ENCODE measurements at regions not wholly inside any gene's neighbourhood (a gene's known extent, or its start where the extent isn't known, plus 50 kb on each side); places are given as distances from the start of the nearest gene placed in this dataset.
A peak's percentile ranks its signal among the peaks of the same experiment; 100 is the strongest.
"Not testable (repeated sequence)": the region's sequence is repeated elsewhere in the genome, so short reads cannot be mapped to it uniquely, and the experiment has no call there.

DNA sequence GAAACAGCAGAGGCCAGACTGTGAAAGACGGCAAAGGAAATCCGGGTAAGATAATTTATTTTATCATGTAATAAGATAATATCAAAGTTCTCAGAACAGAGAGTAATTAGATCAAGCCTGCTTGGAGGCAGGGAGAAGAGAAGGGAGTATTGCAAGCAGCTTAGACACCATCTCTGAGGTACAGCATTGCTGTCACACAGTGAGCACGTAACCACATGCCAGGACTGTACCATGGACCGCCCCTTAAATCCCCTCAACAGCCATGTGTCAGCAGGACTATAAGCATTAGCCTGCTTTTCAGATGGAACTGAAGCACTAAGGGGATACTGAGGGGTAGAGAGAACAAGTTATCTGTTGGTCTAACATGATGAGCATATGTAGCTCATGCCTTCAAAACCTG is 141.5 kb downstream of the C6orf118 start:
- DNase-seq (ENCODE audit: low spot score): no peak

DNA sequence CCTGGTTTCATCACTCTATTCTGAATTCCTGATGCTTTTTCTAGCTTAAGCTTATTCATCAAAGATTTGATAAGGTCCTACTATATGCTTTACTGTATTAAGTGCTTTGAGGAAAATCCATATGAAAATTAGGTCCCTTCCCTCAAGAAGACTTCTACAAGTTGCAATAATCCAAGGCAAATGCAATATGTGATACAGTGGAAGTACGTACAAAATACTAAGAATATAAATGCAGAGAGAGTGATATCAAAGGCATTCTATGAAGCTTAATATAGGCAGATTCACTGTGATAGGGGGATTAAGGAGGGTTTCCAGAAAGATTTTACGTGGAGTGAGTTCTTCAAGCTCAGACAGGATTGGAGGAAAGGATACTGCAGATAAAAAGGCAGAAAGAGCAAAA is 142.1 kb downstream of the C6orf118 start:
- DNase-seq (ENCODE audit: low spot score): no peak

DNA sequence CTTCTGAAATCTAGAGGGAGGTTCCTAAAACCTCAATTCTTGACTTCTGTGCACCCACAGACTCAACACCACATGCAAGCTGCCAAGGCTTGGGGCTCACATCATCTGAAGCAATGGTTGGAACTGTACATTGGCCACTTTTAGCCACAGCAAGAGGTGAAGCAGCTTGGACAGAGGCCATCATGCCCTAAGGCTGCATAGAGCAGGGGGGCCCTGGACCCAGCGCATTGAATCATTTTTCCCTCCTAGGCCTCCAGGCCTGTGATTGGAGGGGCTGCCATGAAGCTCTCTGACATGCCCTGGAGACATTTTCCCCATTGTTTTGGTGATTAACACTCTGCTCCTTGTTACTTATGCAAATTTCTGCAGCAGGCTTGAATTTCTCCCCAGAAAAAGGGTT is 145.9 kb downstream of the C6orf118 start:
- DNase-seq (ENCODE audit: low spot score): no peak

DNA sequence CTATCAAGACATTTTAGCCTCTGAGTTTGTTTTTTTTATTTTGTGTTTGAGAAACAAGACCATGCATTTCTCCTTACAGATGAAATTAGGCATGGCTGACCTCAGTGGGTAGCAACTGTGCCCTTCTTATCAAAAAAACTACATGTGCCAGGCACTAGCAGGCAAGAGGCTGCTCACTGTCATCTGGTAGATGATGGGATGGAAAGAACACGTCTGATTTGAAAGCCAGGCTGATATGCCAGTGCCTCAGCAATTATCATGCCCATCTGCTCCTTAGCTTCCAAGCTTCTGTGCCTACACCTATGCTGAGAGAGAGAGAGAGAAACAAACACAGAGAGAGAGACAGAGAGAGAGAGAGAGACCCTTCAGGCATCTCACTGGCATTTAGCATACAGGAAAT is 149.9 kb downstream of the C6orf118 start:
- DNase-seq (ENCODE audit: low spot score): no peak

DNA sequence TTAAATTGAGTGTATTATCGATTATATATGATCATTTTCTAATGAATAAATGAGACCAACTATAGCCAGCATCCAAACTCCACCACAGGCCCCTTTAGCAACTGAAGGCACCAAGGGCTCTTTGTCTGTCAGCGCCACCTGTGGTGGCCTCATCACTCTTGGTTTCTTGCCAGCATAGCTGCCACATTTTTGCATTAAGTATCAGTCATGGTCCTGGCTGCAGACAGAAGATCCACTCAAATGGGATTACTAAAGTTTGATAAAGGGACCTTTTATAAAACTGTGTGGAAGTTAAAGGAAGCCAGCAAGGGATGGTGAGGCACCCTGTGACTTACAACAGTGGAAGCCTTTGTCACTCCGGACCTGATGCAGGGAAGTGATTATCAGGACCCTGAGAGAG is 162.9 kb downstream of the C6orf118 start:
- no peak for DNase-seq (ENCODE audit: low spot score)

DNA sequence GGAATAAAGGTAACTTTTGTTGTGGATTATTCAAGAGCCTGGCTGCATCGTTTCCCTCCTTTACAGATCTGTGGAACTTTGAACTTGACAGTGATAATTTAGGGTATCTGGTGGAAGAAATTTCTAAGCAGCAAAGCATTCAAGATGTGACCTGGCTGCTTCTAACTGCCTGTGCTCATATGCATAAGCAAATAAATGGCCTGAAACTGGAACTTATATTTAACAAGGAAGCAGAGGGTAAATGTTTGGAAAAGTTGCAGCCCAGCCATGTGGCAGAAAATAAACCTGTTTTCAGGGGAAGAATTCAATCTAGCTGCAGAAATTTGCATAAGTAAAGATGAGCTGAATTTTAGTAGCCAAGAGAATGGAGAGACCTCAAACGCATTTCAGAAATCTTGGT is 173.5 kb downstream of the C6orf118 start:
- no peak for DNase-seq (ENCODE audit: low spot score)

DNA sequence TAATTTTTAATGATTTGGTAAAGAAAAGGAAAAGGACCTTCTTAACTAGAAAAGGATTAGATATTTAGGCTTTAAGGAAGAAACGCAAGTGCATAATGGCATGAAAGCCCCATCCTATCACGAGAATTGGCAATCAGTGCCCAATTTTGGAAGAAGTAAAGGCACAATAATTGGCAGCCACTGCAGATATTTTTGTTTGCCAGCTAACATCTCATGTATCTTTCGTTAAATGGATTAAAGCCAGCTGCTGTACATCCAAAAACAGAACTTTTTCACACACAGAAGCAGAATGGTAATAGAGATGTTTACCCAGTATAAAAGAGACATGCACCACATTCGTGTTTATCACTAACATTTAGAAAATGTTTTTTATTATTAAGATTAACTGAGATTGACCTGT is 180.3 kb downstream of the C6orf118 start:
- no peak for DNase-seq (ENCODE audit: low spot score)

DNA sequence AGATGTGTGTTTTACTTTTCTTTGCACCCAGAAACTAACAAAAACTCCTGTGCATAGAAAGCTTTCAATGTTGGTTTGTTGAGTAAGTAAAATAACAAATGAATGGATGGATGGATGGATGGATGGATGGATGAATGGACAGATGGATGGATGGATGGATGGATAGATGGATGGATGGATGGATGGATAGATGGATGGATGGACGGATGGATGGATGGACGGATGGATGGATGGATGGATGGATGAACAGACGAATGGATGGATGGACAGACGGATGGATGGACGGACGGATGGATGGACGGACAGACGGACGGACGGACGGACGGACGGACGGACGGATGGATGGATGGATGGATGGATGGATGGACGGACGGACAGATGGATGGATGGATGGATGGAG is 181.7 kb downstream of the C6orf118 start:
- DNase-seq (ENCODE audit: low spot score): not testable (repeated sequence)

DNA sequence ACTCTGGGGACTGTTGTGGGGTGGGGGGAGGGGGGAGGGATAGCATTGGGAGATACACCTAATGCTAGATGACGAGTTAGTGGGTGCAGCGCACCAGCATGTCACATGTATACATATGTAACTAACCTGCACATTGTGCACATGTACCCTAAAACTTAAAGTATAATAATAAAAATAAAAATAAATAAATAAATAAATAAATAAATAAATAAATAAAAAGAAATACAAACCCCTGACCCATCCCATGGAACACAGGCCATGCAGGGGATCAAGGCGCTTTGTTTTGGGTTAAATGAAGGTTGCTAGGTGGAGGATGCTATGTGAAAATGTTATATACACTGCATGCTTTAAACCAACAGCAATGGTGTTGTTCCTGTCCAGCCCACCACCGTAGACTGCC is 184.7 kb downstream of the C6orf118 start:
- DNase-seq (ENCODE audit: low spot score): not testable (repeated sequence)

DNA sequence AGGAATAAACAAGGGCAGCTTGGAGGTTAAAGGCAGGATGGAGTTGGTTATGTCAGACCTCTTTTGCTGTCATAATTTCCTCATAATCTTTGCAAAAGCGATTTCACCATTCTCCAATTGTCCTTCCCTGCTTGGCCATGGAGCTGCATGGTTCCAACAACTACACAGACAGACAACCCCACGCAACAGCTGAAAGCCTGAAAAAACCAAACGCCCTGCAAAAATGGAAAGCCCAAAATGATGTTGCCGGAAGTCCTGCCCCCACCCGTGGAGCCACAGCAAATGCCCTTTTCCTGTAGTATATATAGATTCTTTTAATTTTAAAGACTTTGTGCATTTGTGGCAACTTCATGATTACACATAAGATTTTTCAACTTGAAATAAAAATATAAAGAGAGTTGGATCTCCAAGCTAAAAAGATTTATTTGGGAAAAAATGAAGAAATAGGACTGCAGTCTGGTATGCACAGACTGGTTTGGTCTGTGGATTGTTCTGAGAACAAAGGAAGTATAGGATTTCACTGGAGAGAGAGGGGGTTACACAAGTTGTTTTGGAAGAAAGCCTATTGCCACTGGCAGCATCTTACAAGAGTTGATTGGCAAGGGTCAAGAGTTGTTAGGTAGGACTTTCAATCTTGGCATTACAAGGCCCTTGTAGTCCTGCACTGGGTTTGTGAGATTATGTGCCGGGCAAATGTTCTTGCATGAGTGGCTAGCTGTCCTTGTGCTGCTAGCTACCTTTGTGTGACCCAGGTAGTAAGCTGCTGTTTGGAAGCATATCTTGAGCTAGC is 190.0 kb downstream of the C6orf118 start:
- DNase-seq (ENCODE audit: low spot score): no peak

DNA sequence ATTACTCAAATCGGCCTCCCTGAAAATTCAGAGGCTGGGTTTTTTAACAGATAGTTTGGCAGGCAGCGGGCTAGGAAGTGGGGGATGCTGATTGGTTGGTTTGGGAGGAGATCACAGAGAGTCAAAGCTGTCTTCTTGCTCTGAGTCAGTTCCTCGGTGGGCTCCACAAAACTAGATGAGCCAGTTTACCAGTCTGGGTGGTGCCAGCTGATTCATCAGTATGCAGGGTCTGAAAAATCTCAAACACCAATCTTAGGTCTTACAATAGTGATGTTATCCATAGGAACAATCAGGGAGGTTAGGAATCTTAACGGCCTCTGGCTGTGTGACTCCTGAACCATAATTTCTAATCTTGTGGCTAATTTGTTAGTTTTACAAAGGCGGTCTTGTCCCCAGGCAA is 190.7 kb downstream of the C6orf118 start:
- no peak for DNase-seq (ENCODE audit: low spot score)

DNA sequence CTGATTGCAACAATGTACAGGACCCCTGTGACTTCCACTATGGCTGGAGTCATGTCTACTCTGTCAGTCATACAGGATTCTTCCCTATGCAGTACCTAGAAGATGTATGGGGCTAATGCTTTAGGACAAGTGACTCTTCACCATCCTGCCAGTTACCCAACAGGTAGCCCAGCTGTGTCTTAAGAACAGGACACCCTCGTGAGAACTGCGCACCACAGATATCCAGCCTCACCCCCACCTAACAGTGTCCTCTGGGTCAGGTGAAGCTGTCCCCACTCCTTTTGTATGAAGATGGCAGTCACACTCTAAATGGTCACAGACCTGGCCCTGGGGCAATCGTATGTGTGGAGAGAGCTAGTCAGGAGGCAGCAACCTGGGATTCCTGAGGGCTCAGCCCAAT is 191.6 kb downstream of the C6orf118 start:
- DNase-seq (ENCODE audit: low spot score): no peak

DNA sequence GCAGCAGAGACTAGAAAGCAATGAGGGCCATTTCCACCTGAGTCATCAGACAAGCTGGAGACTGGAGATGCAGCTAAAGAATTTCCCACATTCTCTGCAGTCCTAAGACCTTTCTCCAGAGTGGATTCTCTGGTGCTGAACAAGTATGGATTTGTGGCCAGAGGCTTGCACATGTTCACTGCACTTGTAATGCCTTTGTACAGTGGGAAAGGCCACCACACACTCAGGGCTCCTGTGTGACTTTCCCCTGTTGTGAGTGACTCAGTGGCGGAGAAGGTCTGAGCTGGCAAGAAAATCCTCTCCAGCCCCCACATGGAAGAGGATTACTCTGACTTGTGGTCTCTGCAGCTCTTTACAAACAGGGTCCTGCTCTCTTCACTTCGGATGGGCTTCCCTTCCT is 192.3 kb downstream of the C6orf118 start:
- DNase-seq (ENCODE audit: low spot score): no peak

DNA sequence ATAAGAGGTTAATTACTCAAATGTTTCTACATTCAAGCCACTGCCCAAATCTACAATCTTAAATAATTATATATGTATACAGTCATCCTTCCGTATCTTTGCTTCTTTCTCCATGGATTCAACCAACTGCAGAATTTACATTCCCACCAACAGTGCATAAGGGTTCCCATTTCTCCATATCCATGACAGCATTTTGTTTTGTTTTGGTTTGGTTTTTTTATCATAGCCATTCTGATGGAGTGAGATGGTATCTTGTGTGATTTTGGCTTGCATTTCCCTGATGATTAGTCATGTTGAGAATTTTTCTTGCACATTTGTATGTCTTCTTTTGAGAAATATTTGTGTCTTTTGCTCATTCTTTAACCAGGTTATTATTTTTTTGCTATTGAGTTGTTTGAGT is 198.5 kb downstream of the C6orf118 start:
- DNase-seq (ENCODE audit: low spot score): no peak

DNA sequence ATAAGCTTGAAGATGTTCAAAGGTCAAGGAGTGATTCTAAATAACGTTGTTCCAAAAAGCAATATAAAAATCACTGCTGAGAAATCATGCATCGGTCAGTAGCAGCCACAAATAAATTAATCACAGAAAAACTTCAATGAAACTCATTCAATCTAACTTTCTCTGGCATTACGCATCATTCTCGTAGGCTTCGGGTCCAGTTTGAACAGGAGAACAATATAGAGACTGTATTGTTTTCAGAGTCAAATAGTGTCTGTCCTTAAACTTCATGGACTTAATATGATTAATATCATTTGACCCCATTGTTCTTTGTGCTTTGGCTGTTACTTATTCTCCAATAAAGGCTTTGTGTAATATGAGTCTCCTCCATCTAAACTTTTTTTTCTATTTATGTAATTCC is 200.4 kb downstream of the C6orf118 start:
- DNase-seq (ENCODE audit: low spot score): no peak

DNA sequence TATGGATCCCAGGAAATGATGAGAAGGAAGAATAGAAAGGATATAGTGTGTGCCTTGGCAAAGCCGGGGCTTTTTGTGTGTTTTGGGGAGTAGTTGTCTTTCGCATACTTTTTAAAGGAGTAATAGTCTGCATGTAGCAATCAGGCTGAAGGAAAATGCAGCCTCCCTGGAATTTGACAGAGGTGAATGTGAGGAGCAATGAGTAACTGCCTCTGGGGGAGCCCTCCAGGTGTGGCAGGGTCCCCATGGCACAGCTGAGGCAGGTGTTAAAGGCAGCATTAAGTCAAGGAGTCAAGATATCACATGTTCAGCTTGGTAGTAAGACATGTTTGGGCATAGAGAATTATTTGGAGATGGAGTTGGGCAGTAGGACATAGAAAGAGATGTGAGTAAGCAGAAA is 203.1 kb downstream of the C6orf118 start:
- DNase-seq (ENCODE audit: low spot score): no peak

DNA sequence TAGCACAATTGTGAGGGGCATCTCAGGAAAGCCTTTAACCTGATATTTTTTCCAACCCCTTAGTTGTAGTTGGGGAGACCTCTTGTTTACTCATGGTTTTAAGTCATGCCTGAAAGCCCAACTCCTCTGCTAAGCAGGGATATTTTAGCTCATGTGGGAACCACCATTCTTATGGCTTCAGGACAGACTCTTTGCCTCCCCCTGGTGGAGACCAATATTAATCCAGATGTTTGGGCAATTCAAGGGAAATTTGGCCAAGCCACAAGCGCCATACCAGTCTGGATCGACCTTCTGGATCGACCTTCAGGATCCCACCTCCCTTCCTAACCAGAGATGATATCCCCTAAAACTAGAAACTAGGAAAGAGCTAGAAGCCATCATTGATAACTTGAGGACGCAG is 211.2 kb downstream of the C6orf118 start:
- no peak for DNase-seq (ENCODE audit: low spot score)

DNA sequence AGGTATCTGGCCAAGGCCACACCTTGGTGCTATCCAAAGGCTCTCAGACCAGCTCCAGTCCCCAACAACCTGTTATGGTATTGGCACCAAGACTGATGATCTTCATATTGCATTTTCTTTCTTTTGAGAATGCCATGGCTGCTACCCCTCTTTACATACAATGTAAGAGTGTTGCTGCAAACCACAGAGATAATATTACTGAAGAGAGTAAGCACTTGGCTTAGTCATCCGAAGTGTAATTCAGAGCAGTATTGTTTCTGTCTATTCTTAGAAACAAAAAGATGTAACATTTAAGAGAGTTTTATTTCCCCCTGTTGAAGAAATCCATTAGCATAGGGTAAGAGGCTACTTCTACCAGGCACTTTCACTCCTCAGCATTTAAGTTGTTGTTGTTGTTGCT is 212.5 kb downstream of the C6orf118 start:
- DNase-seq (ENCODE audit: low spot score): no peak

DNA sequence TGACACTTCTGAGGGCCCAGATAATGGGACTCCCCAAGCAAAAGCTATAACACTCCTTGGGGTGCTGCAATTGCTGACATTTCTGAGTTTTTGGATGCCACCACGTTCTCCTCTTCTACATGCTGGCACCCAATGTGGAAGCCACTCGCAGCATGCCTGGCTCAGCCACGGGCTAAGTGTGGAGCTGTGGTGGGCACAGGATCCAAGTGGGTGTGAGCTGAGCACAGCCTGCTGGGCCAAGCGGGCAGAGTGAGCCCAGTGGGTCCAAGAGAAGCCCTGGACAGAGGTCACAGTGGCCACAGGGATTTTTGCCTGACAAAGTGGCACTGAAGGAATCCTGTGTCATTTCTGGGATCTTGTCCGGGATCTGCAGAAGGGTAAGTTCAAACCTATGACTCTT is 213.2 kb downstream of the C6orf118 start:
- no peak for DNase-seq (ENCODE audit: low spot score)

DNA sequence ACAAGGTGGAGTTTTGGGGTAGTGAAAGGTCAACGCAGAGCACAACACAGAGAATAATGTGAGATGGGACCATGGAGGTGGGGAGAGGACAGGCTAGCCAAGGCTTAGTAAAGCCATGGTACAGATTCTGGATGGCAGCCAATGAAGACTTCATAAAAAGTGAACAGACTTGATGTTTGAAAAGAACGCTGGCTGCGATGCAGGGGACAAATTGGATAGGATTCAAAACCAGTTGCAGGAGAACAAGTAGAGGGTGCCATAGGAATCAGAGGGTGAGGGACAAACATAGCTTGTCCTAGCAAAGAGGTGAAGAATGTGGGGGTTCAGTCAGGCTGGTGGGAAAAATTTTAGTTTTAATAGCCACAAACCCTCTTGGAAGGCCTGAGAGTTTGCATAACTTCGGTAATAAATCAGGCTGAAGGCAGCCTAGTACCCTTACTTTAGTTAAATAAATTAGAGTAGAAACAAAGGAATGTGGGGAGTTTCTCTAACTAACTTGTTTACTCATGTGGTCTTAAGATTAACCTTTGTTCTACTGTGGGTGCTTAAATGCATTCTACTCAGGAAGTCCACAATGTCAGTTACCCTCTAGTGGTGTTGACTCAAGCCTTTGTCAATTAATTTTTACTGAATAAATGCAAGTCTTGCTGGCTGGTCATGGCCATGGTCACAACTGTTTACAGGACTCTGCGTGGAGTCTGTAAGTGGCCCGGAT is 216.4 kb downstream of the C6orf118 start:
- peak; percentile 47 for DNase-seq (ENCODE audit: low spot score)

DNA sequence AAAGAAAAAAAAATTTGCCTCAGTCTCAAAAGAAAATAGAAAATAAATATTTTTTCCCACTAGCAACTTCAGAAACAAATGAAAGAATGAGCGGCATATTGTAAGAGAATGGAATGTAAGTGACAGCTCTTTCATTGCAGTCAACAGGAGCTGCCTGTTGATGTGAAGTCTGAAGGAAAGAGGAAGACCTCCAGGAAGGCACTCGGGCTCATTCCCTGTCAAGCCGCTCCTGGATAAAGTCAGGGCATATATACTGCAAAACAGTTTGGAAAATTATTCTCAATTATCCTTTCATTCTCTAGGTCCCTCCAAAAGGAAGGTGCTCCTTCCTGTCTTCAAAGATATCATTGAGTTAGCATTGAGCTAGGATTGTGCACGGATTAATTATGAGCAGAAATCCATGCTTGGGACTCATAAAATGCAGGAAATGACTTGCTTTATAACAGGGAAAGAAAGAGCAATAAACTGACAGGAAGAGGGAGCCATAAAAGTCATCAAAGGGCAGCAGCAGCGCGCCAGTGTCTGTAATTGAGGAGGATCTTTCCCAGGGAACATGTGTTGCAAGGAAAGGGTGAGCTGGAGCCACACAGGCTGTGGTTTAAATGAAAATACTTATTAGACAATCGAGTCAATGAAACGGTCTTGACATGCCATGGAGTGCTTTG is 218.2 kb downstream of the C6orf118 start:
- peak; percentile 51 for DNase-seq (ENCODE audit: low spot score)

DNA sequence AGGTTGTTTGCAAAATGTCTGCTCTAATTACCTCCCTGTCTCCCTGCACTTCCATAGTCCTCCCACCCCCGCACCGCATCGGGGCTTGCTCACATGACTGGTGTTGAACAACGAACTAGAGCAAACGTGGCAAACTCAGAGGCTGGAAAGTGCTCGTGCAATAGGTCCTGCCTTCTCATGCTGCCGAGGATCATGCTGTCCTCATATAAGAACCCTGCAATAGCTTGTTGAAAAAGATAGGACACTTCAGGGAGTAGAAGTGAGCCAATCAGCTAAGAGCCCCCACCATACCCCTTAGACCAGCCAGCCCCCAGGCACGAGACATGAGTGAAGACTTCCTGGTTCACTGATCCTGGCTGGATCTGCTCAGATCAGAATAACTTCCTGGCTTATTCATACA is 219.2 kb downstream of the C6orf118 start:
- no peak for DNase-seq (ENCODE audit: low spot score)

DNA sequence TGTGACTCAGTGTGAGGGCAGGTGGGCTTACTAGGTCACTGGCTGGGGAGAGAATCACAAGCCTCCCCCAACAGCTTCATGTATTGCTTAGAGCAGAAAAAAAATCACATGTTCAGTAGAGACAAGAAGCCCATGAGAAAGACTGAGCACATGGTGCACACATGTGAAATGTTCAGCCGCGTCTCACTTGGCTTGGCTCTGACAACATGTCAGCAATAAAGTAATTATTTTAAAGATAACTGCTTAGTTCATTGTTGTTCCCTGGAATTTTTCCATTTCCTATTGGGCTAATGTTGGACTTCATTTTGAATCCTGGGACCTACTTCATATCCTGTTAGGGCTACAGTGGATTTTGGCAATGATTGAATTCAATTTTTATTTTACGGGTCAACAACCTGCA is 222.6 kb downstream of the C6orf118 start:
- DNase-seq (ENCODE audit: low spot score): no peak
